ENCODE measurements at regions not wholly inside any gene's neighbourhood (a gene's known extent, or its start where the extent isn't known, plus 50 kb on each side); places are given as distances from the start of the nearest gene placed in this dataset.

DNA sequence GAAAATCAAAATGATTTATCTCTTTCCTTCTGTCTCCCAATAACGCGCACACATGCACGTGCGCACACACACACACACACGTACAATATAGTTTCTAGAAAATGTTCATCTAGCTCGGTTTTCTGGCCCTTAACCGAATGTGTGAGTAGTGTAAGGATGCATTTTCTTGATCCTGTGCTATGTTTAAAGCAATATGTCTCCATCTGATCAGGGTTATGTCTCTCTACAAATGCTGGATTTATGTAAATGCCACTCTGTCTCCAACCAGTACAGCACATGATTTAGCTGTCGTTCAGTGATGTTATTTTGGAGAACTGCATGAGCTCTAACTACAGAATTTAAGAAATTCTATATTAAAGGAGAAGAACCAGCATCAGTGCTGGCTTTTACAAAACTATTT is 198.0 kb downstream of the TJP1 start:
- Histone ChIP-seq H3K9me3 (no peaks in the 10 kb centered on the region), H3K27ac (no peak overlapping the region), H3K36me3 (no peaks in the 10 kb centered on the region), H3K4me3 (no peak overlapping the region), H3K27me3 (no peaks in the 10 kb centered on the region), H3K4me1 (peaks cover 0 to 12% (median 0%) of the 10 kb centered on the region in 4 donors)
- intact Hi-C loops (cut with DNase I; ENCODE audit: low total_unique reads), result no loop called here
- TF ChIP-seq, protein P1, sequence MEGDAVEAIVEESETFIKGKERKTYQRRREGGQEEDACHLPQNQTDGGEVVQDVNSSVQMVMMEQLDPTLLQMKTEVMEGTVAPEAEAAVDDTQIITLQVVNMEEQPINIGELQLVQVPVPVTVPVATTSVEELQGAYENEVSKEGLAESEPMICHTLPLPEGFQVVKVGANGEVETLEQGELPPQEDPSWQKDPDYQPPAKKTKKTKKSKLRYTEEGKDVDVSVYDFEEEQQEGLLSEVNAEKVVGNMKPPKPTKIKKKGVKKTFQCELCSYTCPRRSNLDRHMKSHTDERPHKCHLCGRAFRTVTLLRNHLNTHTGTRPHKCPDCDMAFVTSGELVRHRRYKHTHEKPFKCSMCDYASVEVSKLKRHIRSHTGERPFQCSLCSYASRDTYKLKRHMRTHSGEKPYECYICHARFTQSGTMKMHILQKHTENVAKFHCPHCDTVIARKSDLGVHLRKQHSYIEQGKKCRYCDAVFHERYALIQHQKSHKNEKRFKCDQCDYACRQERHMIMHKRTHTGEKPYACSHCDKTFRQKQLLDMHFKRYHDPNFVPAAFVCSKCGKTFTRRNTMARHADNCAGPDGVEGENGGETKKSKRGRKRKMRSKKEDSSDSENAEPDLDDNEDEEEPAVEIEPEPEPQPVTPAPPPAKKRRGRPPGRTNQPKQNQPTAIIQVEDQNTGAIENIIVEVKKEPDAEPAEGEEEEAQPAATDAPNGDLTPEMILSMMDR (IDR thresholded peaks at IDR 0.05), result no peak
- no peak for DNase-seq

DNA sequence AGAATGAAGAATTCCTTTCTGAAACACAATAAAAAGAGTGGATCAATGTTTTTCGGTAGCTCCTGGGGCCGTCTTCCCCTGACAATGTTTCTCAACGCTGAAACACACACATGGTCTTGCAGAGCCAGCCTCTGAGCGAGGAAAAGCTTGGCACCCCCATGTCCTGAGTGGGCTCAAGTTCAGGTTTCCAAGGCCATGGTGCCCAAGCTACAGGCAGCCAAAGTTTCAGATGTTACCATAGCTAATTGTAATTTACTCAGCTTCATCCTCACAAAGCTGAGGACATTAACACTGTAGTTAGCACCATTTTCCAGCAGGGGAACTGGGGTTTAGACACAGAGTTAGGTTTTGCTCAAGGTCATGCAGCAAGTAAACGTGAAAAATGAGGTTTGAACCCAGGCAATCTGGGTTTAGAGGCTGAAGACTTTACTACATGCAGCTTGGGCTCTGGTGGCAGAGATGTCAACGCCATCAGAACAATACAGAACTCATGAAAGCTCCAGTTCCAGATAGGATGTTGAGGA is 199.1 kb downstream of the TJP1 start:
- H3K36me3 ChIP-seq, result no peaks in the 10 kb centered on the region
- H3K27me3 ChIP-seq, result no peaks in the 10 kb centered on the region
- intact Hi-C loops (cut with DNase I; ENCODE audit: low total_unique reads), result no loop called here
- peaks cover 0 to 12% (median 0%) of the 10 kb centered on the region in 4 donors for H3K4me1 ChIP-seq
- H3K27ac ChIP-seq, result no peak overlapping the region
- TF ChIP-seq, protein P1 (IDR thresholded peaks at IDR 0.05), result no peak
- H3K9me3 ChIP-seq, result no peaks in the 10 kb centered on the region
- DNase-seq, result no peak
- no peak overlapping the region for H3K4me3 ChIP-seq

DNA sequence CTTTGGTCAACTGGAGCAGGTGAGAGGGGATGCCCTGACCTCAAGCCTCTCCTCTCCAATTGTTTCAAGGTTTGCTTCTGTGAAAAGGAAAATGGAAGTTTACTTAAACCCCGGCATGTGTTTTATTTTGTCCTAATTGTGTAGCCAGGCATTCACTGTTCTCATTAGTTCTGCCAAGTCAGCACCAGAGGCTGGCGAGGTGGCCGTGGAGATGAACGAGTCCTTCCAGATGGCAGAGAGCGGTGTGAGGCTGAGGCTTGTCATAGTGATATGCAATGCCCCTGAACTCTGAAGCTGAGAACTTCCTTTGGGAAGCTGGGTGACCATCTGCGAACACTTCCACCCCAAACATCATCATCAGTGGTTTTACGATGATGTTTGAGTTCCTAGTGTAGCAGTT is 199.6 kb downstream of the TJP1 start:
- H3K27me3 ChIP-seq, result no peaks in the 10 kb centered on the region

DNA sequence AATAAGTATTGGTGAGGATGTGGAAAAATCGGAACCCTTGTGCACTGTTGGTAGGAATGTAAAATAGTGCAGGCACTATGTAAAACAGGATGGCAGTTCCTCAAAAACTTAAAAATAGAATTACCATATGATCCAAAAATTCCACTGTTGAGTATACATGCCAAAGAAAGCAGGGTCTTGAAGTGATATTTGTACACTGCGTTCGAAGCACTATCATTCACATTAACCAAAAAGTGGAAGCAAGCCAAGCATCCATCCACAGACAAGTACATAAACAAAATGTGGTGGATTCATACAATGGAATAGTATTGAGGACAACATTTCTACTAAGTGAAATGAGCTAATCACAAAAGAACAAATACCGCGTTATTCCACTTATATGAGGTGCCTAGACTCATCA is 200.7 kb downstream of the TJP1 start:
- Histone ChIP-seq H3K4me3 (no peak overlapping the region), H3K9me3 (no peaks in the 10 kb centered on the region), H3K27me3 (no peaks in the 10 kb centered on the region), H3K4me1 (peaks cover 0 to 12% (median 0%) of the 10 kb centered on the region in 4 donors), H3K27ac (no peak overlapping the region), H3K36me3 (no peaks in the 10 kb centered on the region)
- TF ChIP-seq, protein P1 (IDR thresholded peaks at IDR 0.05), result no peak
- intact Hi-C loops (cut with DNase I; ENCODE audit: low total_unique reads), result no loop called here
- no peak for DNase-seq

More for the DNA sequence above, 199.6 kb downstream of the TJP1 start:
- Histone ChIP-seq H3K4me1 (peaks cover 0 to 12% (median 0%) of the 10 kb centered on the region in 4 donors), H3K4me3 (no peak overlapping the region), H3K9me3 (no peaks in the 10 kb centered on the region), H3K36me3 (no peaks in the 10 kb centered on the region), H3K27ac (no peak overlapping the region)
- intact Hi-C loops (cut with DNase I; ENCODE audit: low total_unique reads), result no loop called here
- no peak for DNase-seq
- TF ChIP-seq, protein P1 (IDR thresholded peaks at IDR 0.05), result no peak

DNA sequence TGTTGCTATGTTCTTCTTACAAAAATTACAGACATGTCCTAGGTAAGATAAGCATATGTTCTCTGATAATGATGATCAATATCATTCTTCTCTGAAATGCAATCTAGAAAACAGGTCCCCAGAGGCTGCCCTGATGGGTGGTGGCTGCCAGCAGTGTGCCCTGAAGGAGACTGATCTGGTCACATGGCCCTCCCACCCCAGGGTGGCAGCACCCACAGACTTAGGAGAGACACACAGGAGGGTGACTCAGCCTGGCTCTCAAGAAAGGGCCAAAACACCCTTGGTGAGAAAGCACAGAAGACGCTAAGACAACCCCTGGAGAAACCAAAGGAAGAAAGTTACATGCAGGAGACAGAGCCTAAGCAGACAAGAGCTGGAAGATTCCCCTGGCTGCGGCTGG is 203.7 kb downstream of the TJP1 start:
- no peak overlapping the region for H3K27ac ChIP-seq
- H3K9me3 ChIP-seq, result no peaks in the 10 kb centered on the region
- no peaks in the 10 kb centered on the region for H3K36me3 ChIP-seq
- intact Hi-C loops (cut with DNase I; ENCODE audit: low total_unique reads), result no loop called here
- DNase-seq, result no peak
- peaks cover 0 to 1% of the 10 kb centered on the region in 2 donors for H3K27me3 ChIP-seq
- peaks cover 0 to 12% (median 0%) of the 10 kb centered on the region in 4 donors for H3K4me1 ChIP-seq
- TF ChIP-seq, protein P1 (IDR thresholded peaks at IDR 0.05), result no peak
- H3K4me3 ChIP-seq, result no peak overlapping the region

DNA sequence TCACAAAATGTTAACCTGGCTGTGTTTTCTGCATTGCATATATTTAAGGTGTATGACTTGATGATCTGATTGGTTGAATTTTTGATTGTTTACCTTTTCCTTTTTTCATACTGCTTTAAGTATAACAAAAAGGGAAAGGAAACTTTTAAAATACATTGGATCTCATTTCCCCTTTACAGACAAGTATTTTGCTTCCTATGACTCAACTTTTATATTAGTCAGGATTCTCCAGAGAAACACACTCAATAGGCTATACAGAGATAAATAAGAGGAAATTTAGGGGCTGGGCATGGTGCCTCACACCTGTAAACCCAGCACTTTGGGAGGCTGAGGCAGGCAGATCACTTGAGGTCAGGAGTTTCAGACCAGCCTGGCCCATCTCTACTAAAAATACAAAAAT is 205.8 kb downstream of the TJP1 start:
- Histone ChIP-seq H3K27ac (no peak overlapping the region), H3K4me3 (no peak overlapping the region), H3K9me3 (no peaks in the 10 kb centered on the region), H3K27me3 (peaks cover 0 to 6% of the 10 kb centered on the region in 2 donors), H3K4me1 (peaks cover 0 to 6% (median 0%) of the 10 kb centered on the region in 4 donors), H3K36me3 (no peaks in the 10 kb centered on the region)
- TF ChIP-seq, protein P1 (IDR thresholded peaks at IDR 0.05), result no peak
- no peak for DNase-seq
- intact Hi-C loops (cut with DNase I; ENCODE audit: low total_unique reads), result no loop called here
